ENCODE measurements at regions not wholly inside any gene's neighbourhood (a gene's known extent, or its start where the extent isn't known, plus 50 kb on each side); places are given as distances from the start of the nearest gene placed in this dataset.

- TF ChIP-seq CTCF (IDR thresholded peaks at IDR 0.05; ENCODE audit: insufficient read depth, low read depth, low read length) (no peak), EZH2 (IDR thresholded peaks at IDR 0.05; ENCODE audit: insufficient read depth, low read length) (no peak)
Measured at GRCh38 chr16:55249936-55250335, 74.1 kb upstream of the IRX6 start.
